HG03135 (cell line): ENCODE measurements at regions not wholly inside any gene's neighbourhood (a gene's known extent, or its start where the extent isn't known, plus 50 kb on each side); places are given as distances from the start of the nearest gene placed in this dataset.

ENCODE experiments used
- ATAC-seq: cut with Tn5 transposase; IDR thresholded peaks from one replicate; pipeline ENCODE4 v1.9.1; 2021; ENCODE audit warnings: mild to moderate bottlenecking, moderate library complexity; ENCODE audit not compliant: unreplicated experiment

GRCh38 chr2:145016711-145017110 lies 496.8 kb upstream of the ZEB2 start:
- no peak for ATAC-seq

GRCh38 chr2:145015561-145015960 lies 495.6 kb upstream of the ZEB2 start:
- ATAC-seq: no peak

GRCh38 chr2:145012806-145013205 lies 492.9 kb upstream of the ZEB2 start:
- no peak for ATAC-seq

GRCh38 chr2:145012214-145012670 lies 492.3 kb upstream of the ZEB2 start:
- no peak for ATAC-seq

GRCh38 chr2:145010635-145011034 lies 490.7 kb upstream of the ZEB2 start:
- no peak for ATAC-seq

- no peak for ATAC-seq
Measured at GRCh38 chr2:145007960-145008263, 488.0 kb upstream of the ZEB2 start.

- no peak for ATAC-seq
Measured at GRCh38 chr2:145007093-145007959, 487.4 kb upstream of the ZEB2 start.

- ATAC-seq: no peak
Measured at GRCh38 chr2:145002624-145003023, 482.7 kb upstream of the ZEB2 start.

- no peak for ATAC-seq
Measured at GRCh38 chr2:145000376-145000775, 480.5 kb upstream of the ZEB2 start.

GRCh38 chr2:144999936-145000335 lies 480.0 kb upstream of the ZEB2 start:
- ATAC-seq: no peak

- no peak for ATAC-seq
Measured at GRCh38 chr2:144999071-144999875, 479.4 kb upstream of the ZEB2 start.

- no peak for ATAC-seq
Measured at GRCh38 chr2:144998435-144998834, 478.5 kb upstream of the ZEB2 start.

- ATAC-seq: no peak
Measured at GRCh38 chr2:144996225-144996795, 476.4 kb upstream of the ZEB2 start.

- ATAC-seq: no peak
Measured at GRCh38 chr2:144995482-144995881, 475.6 kb upstream of the ZEB2 start.

- ATAC-seq: no peak
Measured at GRCh38 chr2:144990661-144991060, 470.7 kb upstream of the ZEB2 start.

- no peak for ATAC-seq
Measured at GRCh38 chr2:144989579-144990270, 469.8 kb upstream of the ZEB2 start.

GRCh38 chr2:144988591-144988990 lies 468.7 kb upstream of the ZEB2 start:
- no peak for ATAC-seq

- no peak for ATAC-seq
Measured at GRCh38 chr2:144986691-144987090, 466.8 kb upstream of the ZEB2 start.

GRCh38 chr2:144984038-144984437 lies 464.1 kb upstream of the ZEB2 start:
- ATAC-seq: no peak

- no peak for ATAC-seq
Measured at GRCh38 chr2:144983107-144983506, 463.2 kb upstream of the ZEB2 start.

- no peak for ATAC-seq
Measured at GRCh38 chr2:144982481-144982880, 462.6 kb upstream of the ZEB2 start.
